DOHH2 (cell line): ENCODE measurements at regions not wholly inside any gene's neighbourhood (a gene's known extent, or its start where the extent isn't known, plus 50 kb on each side); places are given as distances from the start of the nearest gene placed in this dataset.

ENCODE experiments used
- CTCF ChIP-seq: fragments of 200-600 bp; sonication (generic); IDR thresholded peaks from one replicate; pipeline ENCODE4 v1.5.1; 2014; ENCODE audit warnings: antibody characterized with exemption, mild to moderate bottlenecking, low read depth, low read length; ENCODE audit not compliant: poor library complexity, severe bottlenecking
- EZH2phosphoT487 ChIP-seq: fragments of 200-600 bp; sonication (generic); IDR thresholded peaks from 2 replicates; pipeline ENCODE4 v1.6.1; 2017; ENCODE audit warnings: borderline replicate concordance, mild to moderate bottlenecking, antibody characterized with exemption, low read length, moderate library complexity, mixed read lengths

DNA sequence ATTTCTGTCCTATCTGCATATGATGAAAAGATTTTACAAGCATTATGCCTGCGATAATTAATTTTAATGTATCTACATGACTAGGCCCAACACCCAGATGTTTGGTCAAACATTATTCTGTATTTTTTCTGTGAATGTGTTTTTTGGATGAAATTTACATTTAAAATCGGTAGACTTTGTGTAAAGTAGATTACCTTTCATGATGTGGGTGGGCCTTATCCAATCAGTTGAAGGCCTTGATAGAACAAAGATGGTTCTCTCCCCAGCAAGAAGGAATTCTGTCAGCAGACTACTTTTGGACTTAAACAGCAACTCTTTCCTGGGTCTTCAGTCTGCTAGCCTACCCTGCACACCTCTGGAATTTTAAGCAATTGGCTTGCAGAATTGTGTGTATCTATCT, 844.0 kb downstream of the BRINP3 start:
- TF ChIP-seq CTCF (no peak), EZH2phosphoT487 (no peak)
